ENCODE measurements at regions not wholly inside any gene's neighbourhood (a gene's known extent, or its start where the extent isn't known, plus 50 kb on each side); places are given as distances from the start of the nearest gene placed in this dataset.

DNA sequence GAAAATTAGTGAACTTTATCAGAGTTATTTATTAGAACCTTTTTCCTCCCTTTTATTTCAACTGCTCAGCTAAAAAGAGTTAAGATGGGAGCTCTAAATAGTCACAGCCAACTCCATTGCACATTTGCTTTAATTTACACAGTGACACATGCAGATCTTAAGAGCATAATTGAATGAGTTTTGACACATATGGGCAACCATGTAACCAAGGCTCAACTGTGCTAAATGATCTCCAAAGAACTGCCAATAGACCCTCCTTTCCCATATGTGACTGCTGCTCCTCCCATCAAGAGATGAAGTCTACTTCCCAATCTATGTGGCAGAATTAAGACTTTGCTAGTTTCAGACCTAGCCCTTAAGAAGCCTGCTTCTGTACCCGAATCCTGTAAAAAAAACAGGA, 960.0 kb downstream of the BCL11B start:
- TF ChIP-seq SUZ12 (IDR thresholded peaks at IDR 0.05; ENCODE audit: extremely low read depth, insufficient read depth, insufficient read length) (no peak), YY1 (IDR thresholded peaks at IDR 0.05; ENCODE audit: insufficient read depth, insufficient read length) (no peak), ZNF274 (IDR thresholded peaks at IDR 0.05; ENCODE audit: low read depth, low read length) (no peak)
